SH-SY5Y (cell line): ENCODE measurements at regions not wholly inside any gene's neighbourhood (a gene's known extent, or its start where the extent isn't known, plus 50 kb on each side); places are given as distances from the start of the nearest gene placed in this dataset.

ENCODE experiments used
- GATA2 ChIP-seq: IDR thresholded peaks from 2 replicates; pipeline ENCODE4 v1.6.1; 2011; ENCODE audit warnings: mild to moderate bottlenecking, low read depth, low read length
- GATA3 ChIP-seq: IDR thresholded peaks from 2 replicates; pipeline ENCODE4 v1.6.1; 2011; ENCODE audit warnings: low read depth, mild to moderate bottlenecking, low read length, moderate library complexity

DNA sequence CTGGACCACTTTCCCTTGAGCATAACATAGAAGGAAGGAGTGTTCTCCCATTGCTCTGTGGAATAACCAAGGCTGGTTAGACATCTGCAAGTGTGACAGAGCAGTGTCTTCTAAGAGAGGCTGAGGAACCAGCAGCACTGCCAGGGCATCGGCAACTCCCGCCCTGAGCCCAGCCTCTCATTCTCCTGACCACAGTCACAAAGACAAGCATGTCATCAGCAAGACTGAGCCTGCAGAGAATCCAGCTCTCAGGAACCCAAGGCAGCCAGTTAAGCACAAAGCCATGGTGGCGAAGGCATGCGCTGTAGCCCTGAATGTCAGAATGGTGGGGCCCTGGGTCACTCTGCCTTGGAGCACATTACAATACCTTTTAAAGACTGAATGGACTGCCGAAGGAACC, 253.9 kb downstream of the AGTPBP1 start:
- TF ChIP-seq GATA3 (no peak), GATA2 (no peak)

DNA sequence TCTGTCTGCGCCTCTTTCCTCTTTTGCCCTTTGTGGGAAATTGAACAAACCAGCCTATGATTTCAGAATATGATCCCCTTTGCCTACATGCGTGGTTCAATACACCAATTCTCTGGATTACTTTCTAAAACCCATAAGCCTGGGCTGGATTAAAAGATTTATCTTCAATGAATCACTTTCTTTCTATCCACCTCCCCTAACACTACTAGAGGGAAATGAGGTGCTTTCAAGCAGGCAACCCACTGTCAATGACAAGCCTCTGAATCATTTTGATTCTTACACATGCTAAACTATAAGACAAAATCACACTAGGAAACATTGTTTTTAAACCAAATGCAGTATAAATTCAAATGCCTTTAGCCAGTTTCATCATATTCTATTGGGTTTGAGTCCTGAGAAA, 257.5 kb downstream of the AGTPBP1 start:
- no peak for TF ChIP-seq GATA2

DNA sequence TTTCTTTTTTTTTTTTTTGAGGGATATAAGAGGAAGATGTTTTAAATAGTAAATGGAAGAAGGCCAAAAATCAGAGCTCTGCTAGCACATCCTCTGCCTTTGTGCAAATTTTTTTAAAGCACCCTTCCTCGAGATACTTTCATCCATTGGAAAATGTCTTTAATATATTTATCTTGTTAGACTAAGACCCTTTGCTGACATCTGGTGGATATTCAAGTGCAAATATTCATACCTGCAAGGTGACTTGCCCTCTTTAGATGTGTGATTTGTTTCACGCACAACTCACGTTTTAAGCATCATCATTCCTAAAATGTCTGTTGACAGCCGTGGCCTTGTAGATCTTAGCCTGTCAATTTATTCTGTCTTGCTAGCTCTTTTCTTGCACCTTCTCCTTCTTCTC, 258.5 kb downstream of the AGTPBP1 start:
- no peak for TF ChIP-seq GATA3
- no peak for TF ChIP-seq GATA2

DNA sequence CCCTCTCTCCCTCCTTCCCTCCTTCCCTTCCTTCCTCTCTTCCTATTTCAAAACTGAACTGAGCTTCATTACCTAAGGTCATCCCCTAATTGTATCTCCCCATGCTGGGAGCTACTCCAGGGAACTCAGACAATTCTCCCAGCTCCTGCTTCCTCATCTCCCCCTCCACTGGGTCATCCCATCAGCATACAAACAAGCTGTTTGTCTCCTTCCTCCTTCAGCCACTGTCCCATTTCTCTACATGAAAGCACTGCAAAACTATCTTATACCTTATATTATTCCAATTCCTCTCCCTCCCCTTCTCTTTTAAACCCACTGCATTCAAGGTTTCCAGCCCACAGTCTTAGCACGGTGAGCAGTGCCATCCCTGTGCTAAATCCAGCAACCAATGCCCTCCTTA, 262.4 kb downstream of the AGTPBP1 start:
- TF ChIP-seq GATA3 = no peak
- no peak for TF ChIP-seq GATA2

DNA sequence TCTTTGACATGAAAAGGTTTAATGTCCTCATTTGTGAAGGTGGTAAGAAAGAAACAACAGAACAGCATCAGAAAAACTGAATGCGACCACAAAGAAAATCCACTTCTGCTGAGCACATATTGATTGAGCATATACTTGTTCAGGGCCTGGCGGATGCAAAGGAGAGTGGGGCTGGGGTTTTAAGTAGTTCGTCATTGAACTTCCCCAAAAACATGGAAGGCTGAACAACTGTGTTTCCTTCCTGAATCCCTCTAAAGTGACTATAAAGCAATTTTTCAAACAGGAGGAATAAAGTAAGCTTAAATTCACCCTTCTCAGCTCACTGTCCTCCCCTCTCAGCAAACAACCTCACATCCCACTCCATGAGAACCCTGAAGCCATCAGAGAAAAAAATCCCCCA, 262.9 kb downstream of the AGTPBP1 start:
- TF ChIP-seq GATA3 (no peak), GATA2 (no peak)

DNA sequence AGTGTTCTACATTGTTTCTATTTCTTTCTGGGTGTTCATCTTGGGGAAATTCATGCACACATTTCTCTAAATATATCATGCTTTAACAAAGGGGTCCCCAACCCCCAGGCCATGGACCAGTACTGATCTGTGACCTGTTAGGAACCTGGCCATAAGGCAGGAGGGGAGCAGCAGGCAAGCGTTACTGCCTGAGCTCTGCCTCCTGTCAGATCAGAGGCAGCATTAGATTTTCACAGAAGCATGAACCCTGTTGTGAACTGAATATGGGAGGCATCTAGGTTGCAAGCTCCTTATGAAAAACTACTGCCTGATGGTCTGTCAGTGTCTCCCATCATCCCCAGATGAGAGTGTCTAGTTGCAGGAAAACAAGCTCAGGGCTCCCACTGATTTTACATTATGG, 270.0 kb downstream of the AGTPBP1 start:
- TF ChIP-seq GATA3 = no peak
- TF ChIP-seq GATA2 = no peak

DNA sequence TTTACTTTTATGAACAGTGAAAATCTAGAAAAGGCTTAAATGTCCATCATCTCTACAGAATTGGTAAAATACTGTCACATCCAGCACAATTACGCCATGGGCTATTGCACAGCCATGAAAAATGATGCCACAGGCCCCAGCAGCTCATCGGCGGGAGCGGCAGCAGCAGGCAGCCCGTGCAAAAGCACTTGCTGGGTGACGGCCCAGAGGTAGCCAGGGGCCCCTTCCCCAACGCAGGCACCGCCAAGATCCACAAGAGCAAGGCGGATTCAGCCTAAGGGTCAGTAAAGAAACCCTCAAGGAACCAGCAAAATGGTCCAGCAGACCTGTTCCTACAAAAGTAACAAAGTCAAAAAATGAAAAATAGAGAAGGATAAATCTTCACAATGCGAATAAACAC, 272.7 kb downstream of the AGTPBP1 start:
- no peak for TF ChIP-seq GATA3
- no peak for TF ChIP-seq GATA2

DNA sequence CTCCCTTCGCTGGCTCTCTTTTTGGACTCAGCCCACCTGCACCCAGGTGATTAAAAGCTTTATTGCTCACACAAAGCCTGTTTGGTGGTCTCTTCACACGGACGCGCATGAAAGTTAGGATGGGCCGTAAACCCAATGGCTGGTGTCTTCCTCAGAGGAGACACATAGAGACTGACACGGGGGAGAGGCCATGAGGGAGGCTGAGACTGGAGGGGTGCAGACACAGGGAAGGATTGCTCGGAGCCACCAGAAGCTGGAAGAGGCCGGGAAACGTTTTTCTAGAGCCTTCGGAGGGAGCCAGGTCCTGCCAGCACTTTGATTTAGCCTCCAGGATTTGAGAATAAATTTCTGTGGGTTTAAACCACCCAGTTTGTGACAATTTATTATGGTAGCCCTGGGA, 274.9 kb downstream of the AGTPBP1 start:
- TF ChIP-seq GATA3 (no peak), GATA2 (no peak)

DNA sequence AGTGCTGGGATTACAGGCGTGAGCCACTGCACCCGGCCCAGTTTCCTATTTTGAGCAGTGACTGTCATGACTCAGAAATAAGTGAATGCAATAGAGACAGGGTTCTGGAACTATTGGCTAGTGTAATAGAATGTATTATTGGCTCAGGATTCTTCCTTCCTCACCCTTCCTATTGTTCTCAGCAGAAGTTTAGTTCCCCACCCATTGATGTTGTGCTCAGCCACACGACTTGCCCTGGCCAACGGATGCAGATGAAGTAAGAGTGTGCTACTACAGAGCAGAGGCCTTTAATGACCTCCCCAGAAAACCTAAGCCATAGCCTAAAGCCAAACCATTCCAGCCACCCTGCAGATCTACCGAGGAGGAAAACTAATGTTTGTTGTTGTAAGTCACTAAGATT, 287.9 kb downstream of the AGTPBP1 start:
- TF ChIP-seq GATA2 = no peak
- no peak for TF ChIP-seq GATA3

DNA sequence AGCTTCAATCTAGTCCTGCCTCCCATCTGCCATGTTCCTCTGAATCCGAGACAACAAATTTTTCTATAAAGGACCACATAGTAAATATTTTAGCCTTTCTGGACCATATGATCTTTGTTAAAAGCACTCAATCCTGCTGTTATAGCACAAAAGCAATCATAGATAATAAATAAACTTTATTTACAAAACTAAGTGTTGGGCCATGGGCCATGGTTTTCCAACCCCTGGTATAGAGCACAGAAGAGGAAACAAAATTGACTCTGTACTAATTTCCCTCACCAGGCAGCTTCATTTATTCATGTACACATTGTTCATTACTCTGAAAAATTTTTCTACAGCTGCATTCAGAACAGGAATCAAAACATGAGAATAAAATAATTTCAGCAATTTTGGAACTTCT, 288.9 kb downstream of the AGTPBP1 start:
- TF ChIP-seq GATA2 (no peak), GATA3 (no peak)

DNA sequence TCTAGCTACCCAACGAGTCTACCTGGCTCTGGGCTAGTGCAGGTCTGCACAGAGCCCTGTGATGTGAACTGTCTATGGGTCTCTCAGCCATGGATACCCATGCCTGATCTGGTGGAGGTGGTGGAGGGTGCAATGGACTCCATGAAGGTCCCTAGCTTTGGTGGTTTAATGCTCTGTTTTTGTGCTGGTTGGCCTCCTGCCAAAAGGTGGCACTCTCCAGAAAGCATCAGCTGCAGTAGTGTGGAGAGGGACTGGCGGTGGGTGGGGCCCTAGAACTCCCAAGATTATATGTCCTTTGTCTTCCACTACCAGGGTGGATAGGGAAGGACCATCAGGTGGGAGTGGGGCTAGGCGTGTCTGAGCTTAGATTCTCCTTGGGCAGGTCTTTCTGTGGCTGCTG, 290.1 kb downstream of the AGTPBP1 start:
- TF ChIP-seq GATA2 (no peak), GATA3 (no peak)

DNA sequence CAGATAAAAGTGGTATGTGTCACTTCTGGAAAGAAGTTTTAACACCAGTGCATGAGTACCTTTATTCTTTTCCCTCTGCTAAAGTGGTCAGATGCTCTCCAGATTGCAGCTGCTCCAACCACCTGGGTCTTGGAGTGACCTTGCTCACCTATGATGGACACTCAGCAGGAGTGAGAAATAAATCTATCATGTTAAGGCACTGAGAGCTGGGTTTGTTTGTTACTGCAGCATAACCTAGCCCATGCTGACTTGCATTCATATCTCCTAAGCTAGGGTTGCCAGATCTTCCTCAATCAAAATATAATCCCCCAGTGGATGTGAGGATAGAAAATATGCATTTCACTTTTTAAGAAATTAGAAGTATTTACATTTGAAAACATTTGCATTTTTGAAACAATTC, 295.9 kb downstream of the AGTPBP1 start:
- TF ChIP-seq GATA3 (no peak), GATA2 (no peak)

DNA sequence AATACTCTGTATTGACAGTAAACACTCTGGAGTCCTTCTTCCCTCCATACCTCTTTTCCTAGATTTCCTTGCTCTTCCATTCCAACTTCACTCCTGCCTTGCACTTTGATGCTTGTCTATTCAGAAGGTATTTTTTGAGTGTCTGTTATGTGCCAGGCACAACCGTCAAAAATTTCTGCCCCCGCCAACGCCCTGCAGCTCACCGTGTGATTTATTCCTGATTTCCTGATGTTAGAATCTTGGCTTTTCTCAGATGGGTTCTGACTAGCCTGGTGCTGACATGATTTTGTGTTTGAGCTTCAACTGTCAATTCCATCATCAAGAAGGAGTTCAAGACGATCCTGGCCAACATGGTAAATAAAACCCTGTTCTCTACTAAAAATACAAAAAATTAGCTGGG, 297.5 kb downstream of the AGTPBP1 start:
- TF ChIP-seq GATA2 = no peak
- TF ChIP-seq GATA3 = no peak

DNA sequence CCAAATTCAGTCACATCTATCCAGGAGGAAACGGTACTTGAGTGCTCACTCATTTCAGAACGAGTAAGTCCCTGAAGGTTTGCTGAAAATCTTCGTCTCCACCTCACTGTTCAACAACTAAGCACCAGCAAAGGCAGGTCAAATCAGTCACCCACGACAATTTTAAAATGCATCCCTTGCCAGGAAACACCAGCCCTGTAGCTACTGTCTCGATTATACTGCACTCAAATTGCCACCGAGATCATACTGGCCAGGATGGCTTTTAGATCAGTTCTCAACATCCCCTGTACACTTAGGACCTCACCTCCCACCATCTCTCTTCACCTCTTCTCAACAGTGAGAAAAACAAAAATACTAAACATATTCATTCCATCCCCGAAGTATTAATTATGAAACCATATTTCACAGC, 298.6 kb downstream of the AGTPBP1 start:
- TF ChIP-seq GATA3 = no peak
- no peak for TF ChIP-seq GATA2

DNA sequence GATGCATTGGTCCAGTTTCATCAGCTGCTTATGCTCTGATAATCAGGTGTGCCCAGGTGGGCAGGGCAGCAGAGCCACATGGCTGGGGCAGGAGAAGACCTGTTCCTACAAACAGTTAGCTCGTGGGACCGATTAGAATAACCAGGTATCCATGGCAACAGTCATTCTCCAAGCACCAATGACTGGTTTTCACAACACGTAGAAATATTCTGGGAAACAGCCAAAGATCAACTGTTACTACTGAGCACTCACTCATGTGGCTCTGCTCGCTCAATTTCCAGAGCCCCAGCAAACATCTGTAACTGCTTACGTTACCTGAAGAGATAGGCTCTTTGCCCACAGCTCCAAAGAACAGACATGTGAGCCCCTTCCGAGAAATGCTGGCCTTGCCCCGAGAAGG, 302.0 kb downstream of the AGTPBP1 start:
- TF ChIP-seq GATA2 = no peak

DNA sequence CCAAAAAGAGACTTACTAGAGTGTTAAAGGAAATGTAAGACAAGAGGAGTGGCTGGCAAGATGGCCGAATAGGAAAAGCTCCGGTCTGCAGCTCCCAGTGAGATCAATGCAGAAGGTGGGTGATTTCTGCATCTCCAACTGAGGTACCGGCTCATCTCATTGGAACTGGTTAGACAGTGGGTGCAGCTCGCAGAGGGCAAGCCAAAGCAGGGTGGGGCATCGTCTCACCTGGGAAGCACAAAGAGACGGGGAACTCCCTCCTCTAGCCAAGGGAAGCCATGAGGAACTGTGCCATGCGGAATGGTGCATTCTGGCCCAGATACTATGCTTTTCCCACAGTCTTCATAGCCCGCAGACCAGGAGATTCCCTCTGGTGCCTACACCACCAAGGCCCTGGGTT, 308.7 kb downstream of the AGTPBP1 start:
- no peak for TF ChIP-seq GATA3
- TF ChIP-seq GATA2 = no peak

DNA sequence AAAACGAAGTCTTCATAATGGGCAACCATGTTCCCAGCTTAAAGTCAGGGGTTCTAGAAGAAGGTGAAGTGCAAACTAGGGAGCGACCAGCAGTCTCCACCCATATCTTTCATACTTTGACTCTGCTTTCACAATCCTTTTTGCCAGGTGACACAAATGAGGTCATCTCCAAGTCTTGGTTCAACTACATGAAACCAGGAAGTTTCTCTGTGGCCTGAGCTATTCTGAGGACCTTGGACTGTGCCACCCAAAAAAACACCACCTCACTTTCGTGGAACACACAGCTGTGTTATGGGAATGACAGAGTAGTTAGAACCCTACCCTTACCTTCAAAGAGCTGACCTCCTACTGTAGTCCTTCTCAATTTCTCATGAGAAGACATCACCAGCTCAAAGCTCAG, 309.2 kb downstream of the AGTPBP1 start:
- TF ChIP-seq GATA3 (no peak), GATA2 (no peak)
